HG03558 (cell line): ENCODE measurements at regions not wholly inside any gene's neighbourhood (a gene's known extent, or its start where the extent isn't known, plus 50 kb on each side); places are given as distances from the start of the nearest gene placed in this dataset.

Source experiments
- ATAC-seq: cut with Tn5 transposase; IDR thresholded peaks from one replicate; pipeline ENCODE4 v1.9.1; 2021; ENCODE audit warnings: moderate number of reproducible peaks; ENCODE audit not compliant: unreplicated experiment; ENCODE audit errors: extremely low read depth

GRCh38 chr3:41007399-41007798, 191.9 kb upstream of the CTNNB1 start:
- no peak for ATAC-seq

- ATAC-seq: no peak
Measured at GRCh38 chr3:41011854-41012253, 187.5 kb upstream of the CTNNB1 start.

- no peak for ATAC-seq
Measured at GRCh38 chr3:41018855-41019254, 180.4 kb upstream of the CTNNB1 start.

- no peak for ATAC-seq
Measured at GRCh38 chr3:41024031-41024836, 175.1 kb upstream of the CTNNB1 start.

GRCh38 chr3:41026394-41027177, 172.7 kb upstream of the CTNNB1 start:
- no peak for ATAC-seq

- no peak for ATAC-seq
Measured at GRCh38 chr3:41029356-41029755, 169.9 kb upstream of the CTNNB1 start.

GRCh38 chr3:41030220-41030619, 169.1 kb upstream of the CTNNB1 start:
- no peak for ATAC-seq

- ATAC-seq: no peak
Measured at GRCh38 chr3:41031401-41031800, 167.9 kb upstream of the CTNNB1 start.

- ATAC-seq: no peak
Measured at GRCh38 chr3:41033956-41034519, 165.3 kb upstream of the CTNNB1 start.

GRCh38 chr3:41035456-41036022, 163.8 kb upstream of the CTNNB1 start:
- ATAC-seq: no peak

- no peak for ATAC-seq
Measured at GRCh38 chr3:41037651-41038334, 161.5 kb upstream of the CTNNB1 start.

- no peak for ATAC-seq
Measured at GRCh38 chr3:41040256-41040655, 159.0 kb upstream of the CTNNB1 start.

- ATAC-seq: no peak
Measured at GRCh38 chr3:41041462-41041861, 157.8 kb upstream of the CTNNB1 start.

- no peak for ATAC-seq
Measured at GRCh38 chr3:41041899-41042298, 157.4 kb upstream of the CTNNB1 start.

- ATAC-seq: no peak
Measured at GRCh38 chr3:41044523-41044922, 154.8 kb upstream of the CTNNB1 start.

GRCh38 chr3:41045491-41045890, 153.8 kb upstream of the CTNNB1 start:
- ATAC-seq: no peak

GRCh38 chr3:41050144-41050543, 149.2 kb upstream of the CTNNB1 start:
- no peak for ATAC-seq

- ATAC-seq: no peak
Measured at GRCh38 chr3:41053220-41053619, 146.1 kb upstream of the CTNNB1 start.

- ATAC-seq: no peak
Measured at GRCh38 chr3:41060106-41060505, 139.2 kb upstream of the CTNNB1 start.

- no peak for ATAC-seq
Measured at GRCh38 chr3:41064070-41064469, 135.2 kb upstream of the CTNNB1 start.
